ENCODE measurements at regions not wholly inside any gene's neighbourhood (a gene's known extent, or its start where the extent isn't known, plus 50 kb on each side); places are given as distances from the start of the nearest gene placed in this dataset.

DNA sequence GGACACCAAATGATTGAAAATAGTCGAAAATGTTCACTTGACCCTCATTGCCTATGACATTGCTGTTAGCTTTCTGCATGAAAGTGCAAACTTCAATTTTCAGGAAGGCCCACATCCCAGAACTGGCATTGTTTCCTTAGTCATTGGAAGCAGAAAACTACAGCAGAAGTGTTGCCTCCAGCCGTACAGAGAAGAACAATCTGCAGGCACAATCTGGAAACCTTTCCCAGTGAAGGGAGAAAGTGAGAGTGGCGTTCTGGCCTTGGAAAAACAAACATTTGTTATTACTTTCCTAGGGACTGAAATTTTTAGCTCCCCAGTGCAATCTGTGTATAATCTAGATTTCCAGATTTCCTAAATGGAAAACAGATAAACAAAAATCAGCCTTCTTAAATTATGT, 529.5 kb upstream of the RBFOX1 start:
- no peak for TF ChIP-seq CTCF (IDR thresholded peaks at IDR 0.05)
- TF ChIP-seq POLR2A (IDR thresholded peaks at IDR 0.05) = no peak

Measured in uterus (tissue), 2 donors.